Esophagus (tissue), 2 donors: ENCODE measurements at regions not wholly inside any gene's neighbourhood (a gene's known extent, or its start where the extent isn't known, plus 50 kb on each side); places are given as distances from the start of the nearest gene placed in this dataset.

Experiments used
- H3K27ac ChIP-seq, 2 donors: one replicate each; pipeline ENCODE4 v1.5.1; 2013; ENCODE audit warnings: low read depth in 2 of 2, mild to moderate bottlenecking in 2 of 2, inconsistent platforms in 1 of 2, low read length in 1 of 2, moderate library complexity in 1 of 2
- H3K27me3 ChIP-seq, 2 donors: one replicate each; pipeline ENCODE4 v1.6.1; 2013; ENCODE audit warnings: low read length in 2 of 2, control low read depth in 1 of 2, mild to moderate bottlenecking in 1 of 2; ENCODE audit not compliant: insufficient read depth in 2 of 2, control insufficient read depth in 1 of 2
- H3K36me3 ChIP-seq, 2 donors: one replicate each; pipeline ENCODE4 v1.6.1; 2013; ENCODE audit warnings: low read length in 1 of 2; ENCODE audit not compliant: control insufficient read depth in 2 of 2, insufficient read depth in 2 of 2
- H3K4me1 ChIP-seq, 2 donors: one replicate each; pipeline ENCODE4 v1.6.1; 2013; ENCODE audit warnings: low read length in 1 of 2; ENCODE audit not compliant: control insufficient read depth in 2 of 2, insufficient read depth in 2 of 2
- H3K4me3 ChIP-seq, 2 donors: one replicate each; pipeline ENCODE4 v1.5.1; 2013; ENCODE audit warnings: low read length in 2 of 2, mild to moderate bottlenecking in 2 of 2, low read depth in 1 of 2, moderate library complexity in 1 of 2
- H3K9me3 ChIP-seq, 2 donors: one replicate each; pipeline ENCODE4 v1.6.1; 2013; ENCODE audit warnings: mild to moderate bottlenecking in 2 of 2, low read depth in 1 of 2, low read length in 1 of 2, moderate library complexity in 1 of 2; ENCODE audit not compliant: control insufficient read depth in 2 of 2, insufficient read depth in 1 of 2
- WGBS, 2 donors: extraction: QIAGEN DNeasy Blood & Tissue Kit; methylation state at CpG; one replicate each; pipeline ENCODE4 v1.1.7; 2013; 5-methylcytosine and 5-hydroxymethylcytosine counted together
- donor health status: healthy with polysubstance abuse.
- donor health status: Bipolar disorder and iron deficiency.

- Histone ChIP-seq H3K36me3 (no peaks in the 10 kb centered on the region), H3K27me3 (no peaks in the 10 kb centered on the region), H3K4me1 (no peaks in the 10 kb centered on the region), H3K9me3 (no peaks in the 10 kb centered on the region), H3K27ac (no peak overlapping the region), H3K4me3 (no peak overlapping the region)
- WGBS, 2 donors, result 90 to 91% methylated on average over 4 of the region's 4 CpGs
These were observed 178.4 kb downstream of the CRPPA start for GRCh38 chr7:16242920-16243319.

GRCh38 chr7:16241017-16241416 lies 180.3 kb downstream of the CRPPA start:
- no peaks in the 10 kb centered on the region for H3K4me1 ChIP-seq
- no peaks in the 10 kb centered on the region for H3K9me3 ChIP-seq
- H3K4me3 ChIP-seq, result no peak overlapping the region
- no peak overlapping the region for H3K27ac ChIP-seq
- no peaks in the 10 kb centered on the region for H3K36me3 ChIP-seq
- H3K27me3 ChIP-seq, result no peaks in the 10 kb centered on the region

- no peaks in the 10 kb centered on the region for H3K9me3 ChIP-seq
- H3K27ac ChIP-seq, result no peak overlapping the region
- H3K27me3 ChIP-seq, result no peaks in the 10 kb centered on the region
- no peaks in the 10 kb centered on the region for H3K36me3 ChIP-seq
- H3K4me1 ChIP-seq, result no peaks in the 10 kb centered on the region
- H3K4me3 ChIP-seq, result no peak overlapping the region
These were observed 185.0 kb downstream of the CRPPA start for GRCh38 chr7:16236381-16236780.

- Histone ChIP-seq H3K4me3 (no peak overlapping the region), H3K27me3 (no peaks in the 10 kb centered on the region), H3K27ac (no peak overlapping the region), H3K36me3 (no peaks in the 10 kb centered on the region), H3K4me1 (no peaks in the 10 kb centered on the region), H3K9me3 (no peaks in the 10 kb centered on the region)
- 60 to 72% methylated on average over 5 of the region's 5 CpGs for WGBS, 2 donors
These were observed 185.9 kb downstream of the CRPPA start for GRCh38 chr7:16235147-16236114.

- Histone ChIP-seq H3K4me1 (no peaks in the 10 kb centered on the region), H3K27ac (no peak overlapping the region), H3K27me3 (no peaks in the 10 kb centered on the region), H3K4me3 (no peak overlapping the region), H3K36me3 (no peaks in the 10 kb centered on the region), H3K9me3 (no peaks in the 10 kb centered on the region)
- 67 to 73% methylated on average over 2 of the region's 2 CpGs for WGBS, 2 donors
These were observed 186.7 kb downstream of the CRPPA start for GRCh38 chr7:16234493-16235146.

GRCh38 chr7:16233517-16233916 lies 187.8 kb downstream of the CRPPA start:
- H3K9me3 ChIP-seq, result no peaks in the 10 kb centered on the region
- 91 to 92% methylated on average over 2 of the region's 2 CpGs for WGBS, 2 donors
- H3K36me3 ChIP-seq, result no peaks in the 10 kb centered on the region
- no peaks in the 10 kb centered on the region for H3K4me1 ChIP-seq
- no peak overlapping the region for H3K27ac ChIP-seq
- no peak overlapping the region for H3K4me3 ChIP-seq
- no peaks in the 10 kb centered on the region for H3K27me3 ChIP-seq

- no peaks in the 10 kb centered on the region for H3K27me3 ChIP-seq
- H3K4me1 ChIP-seq, result no peaks in the 10 kb centered on the region
- no peaks in the 10 kb centered on the region for H3K9me3 ChIP-seq
- no peak overlapping the region for H3K27ac ChIP-seq
- H3K4me3 ChIP-seq, result no peak overlapping the region
- H3K36me3 ChIP-seq, result no peaks in the 10 kb centered on the region
- 100% methylated on average over 1 of the region's 1 CpG for WGBS, 2 donors
These were observed 189.1 kb downstream of the CRPPA start for GRCh38 chr7:16232273-16232672.

GRCh38 chr7:16223963-16224707 lies 197.2 kb downstream of the CRPPA start:
- Histone ChIP-seq H3K4me1 (no peaks in the 10 kb centered on the region), H3K27me3 (no peaks in the 10 kb centered on the region), H3K36me3 (no peaks in the 10 kb centered on the region), H3K9me3 (no peaks in the 10 kb centered on the region), H3K27ac (no peak overlapping the region), H3K4me3 (no peak overlapping the region)
- 75 to 77% methylated on average over 8 of the region's 8 CpGs for WGBS, 2 donors

- no peak overlapping the region for H3K27ac ChIP-seq
- no peaks in the 10 kb centered on the region for H3K4me1 ChIP-seq
- no peaks in the 10 kb centered on the region for H3K27me3 ChIP-seq
- 66 to 76% methylated on average over 3 of the region's 3 CpGs for WGBS, 2 donors
- no peak overlapping the region for H3K4me3 ChIP-seq
- no peaks in the 10 kb centered on the region for H3K9me3 ChIP-seq
- H3K36me3 ChIP-seq, result no peaks in the 10 kb centered on the region
These were observed 208.7 kb downstream of the CRPPA start for GRCh38 chr7:16212610-16213009.
